GM23338 (cell line): ENCODE measurements at regions not wholly inside any gene's neighbourhood (a gene's known extent, or its start where the extent isn't known, plus 50 kb on each side); places are given as distances from the start of the nearest gene placed in this dataset.

ENCODE experiments used
- ATAC-seq: fragments of 200-7000 bp; cut with Tn5 transposase; 3 replicates; pipeline ENCODE4 v1.9.1; 2020
- DNase-seq: peaks from one replicate; pipeline ENCODE4 v3.0.0-alpha.2; 2015; ENCODE audit warnings: low spot score
- H2AFZ ChIP-seq: fragments of 200-600 bp; sonication (generic); 2 replicates; pipeline ENCODE4 v1.8.0; 2016; ENCODE audit warnings: antibody characterized with exemption, mild to moderate bottlenecking, moderate library complexity
- H3F3A ChIP-seq: fragments of 200-600 bp; sonication (generic); replicated peaks from 2 replicates; pipeline ENCODE4 v1.8.0; 2017; ENCODE audit warnings: antibody characterized with exemption, mixed run types, low read depth
- H3K27ac ChIP-seq: fragments of 200-600 bp; sonication (generic); 2 replicates; pipeline ENCODE4 v1.6.1; 2016; ENCODE audit warnings: low read depth
- H3K27me3 ChIP-seq: fragments of 200-600 bp; sonication (generic); 2 replicates; pipeline ENCODE4 v1.8.0; 2016; ENCODE audit warnings: mild to moderate bottlenecking, mixed run types, moderate library complexity; ENCODE audit not compliant: insufficient read depth
- H3K36me3 ChIP-seq: fragments of 200-600 bp; sonication (generic); 2 replicates; pipeline ENCODE4 v1.8.0; 2016; ENCODE audit warnings: mild to moderate bottlenecking; ENCODE audit not compliant: insufficient read depth
- H3K4me1 ChIP-seq: fragments of 200-600 bp; sonication (generic); 2 replicates; pipeline ENCODE4 v1.8.0; 2016; ENCODE audit warnings: mild to moderate bottlenecking, moderate library complexity; ENCODE audit not compliant: insufficient read depth
- H3K4me2 ChIP-seq: fragments of 200-600 bp; sonication (generic); 2 replicates; pipeline ENCODE4 v1.7.1; 2017; ENCODE audit warnings: mixed run types
- H3K4me3 ChIP-seq: fragments of 200-600 bp; sonication (generic); 2 replicates; pipeline ENCODE4 v1.6.1; 2016; ENCODE audit warnings: mixed run types
- H3K79me2 ChIP-seq: fragments of 200-600 bp; sonication (generic); replicated peaks from 2 replicates; pipeline ENCODE4 v1.8.0; 2017; ENCODE audit warnings: mild to moderate bottlenecking; ENCODE audit not compliant: insufficient read depth
- H3K9me2 ChIP-seq: fragments of 200-600 bp; sonication (generic); 2 replicates; pipeline ENCODE4 v1.8.0; 2017; ENCODE audit not compliant: insufficient read depth
- H4K20me1 ChIP-seq: fragments of 200-600 bp; sonication (generic); replicated peaks from 2 replicates; pipeline ENCODE4 v1.8.0; 2017; ENCODE audit warnings: mild to moderate bottlenecking; ENCODE audit not compliant: insufficient read depth
- H3K27ac Mint-ChIP-seq: 2 replicates; pipeline ENCODE4 v1.8.0; 2020; ENCODE audit warnings: inconsistent platforms, mild to moderate bottlenecking, moderate library complexity, mixed read lengths
- H3K27me3 Mint-ChIP-seq: 3 replicates; pipeline ENCODE4 v1.8.0; 2022; ENCODE audit warnings: low read depth, mild to moderate bottlenecking, moderate library complexity, mixed read lengths, inconsistent platforms; ENCODE audit not compliant: insufficient read depth, poor library complexity
- H3K36me3 Mint-ChIP-seq: 3 replicates; pipeline ENCODE4 v1.8.0; 2021; ENCODE audit warnings: low read depth, mild to moderate bottlenecking, inconsistent platforms, moderate library complexity, mixed read lengths
- H3K4me1 Mint-ChIP-seq: 3 replicates; pipeline ENCODE4 v1.8.0; 2020; ENCODE audit warnings: mild to moderate bottlenecking, inconsistent platforms, mixed read lengths
- H3K4me3 Mint-ChIP-seq: 3 replicates; pipeline ENCODE4 v1.8.0; 2021; ENCODE audit warnings: moderate library complexity, mild to moderate bottlenecking, inconsistent platforms, mixed read lengths
- H3K9me3 Mint-ChIP-seq: 3 replicates; pipeline ENCODE4 v1.8.0; 2020; ENCODE audit warnings: moderate library complexity, mild to moderate bottlenecking, inconsistent platforms, mixed read lengths
- CREB1 ChIP-seq: fragments of 250-450 bp; sonication (Bioruptor Pico); IDR thresholded peaks from 2 replicates; pipeline ENCODE4 v1.5.0; 2020; ENCODE audit warnings: low read depth, mild to moderate bottlenecking, moderate library complexity
- EZH2 ChIP-seq: fragments of 200-600 bp; sonication (generic); IDR thresholded peaks from one replicate; pipeline ENCODE4 v1.8.0; 2017; ENCODE audit warnings: antibody characterized with exemption, mild to moderate bottlenecking, low read depth; ENCODE audit not compliant: unreplicated experiment
- POLR2AphosphoS5 ChIP-seq: IDR thresholded peaks from 2 replicates; pipeline ENCODE4 v1.6.1; 2016; ENCODE audit warnings: antibody characterized with exemption, low read depth
- TF ChIP-seq, protein P1 (sequence below), 2 experiments: fragments of 200-600 bp in 1 of 2; sonication (generic) in 1 of 2; conservative IDR thresholded peaks; 2 replicates each; pipeline versions ENCODE4 v1.5.1 to v1.6.1; 2016 to 2017; ENCODE audit warnings: antibody characterized with exemption in 2 of 2, low read depth in 2 of 2, mild to moderate bottlenecking in 2 of 2, moderate library complexity in 1 of 2
- TF ChIP-seq, protein P2 (sequence below): IDR thresholded peaks from one replicate; pipeline ENCODE4 v1.6.1; 2018; ENCODE audit warnings: antibody characterized with exemption; ENCODE audit not compliant: unreplicated experiment
- TF ChIP-seq, protein P3 (sequence below): IDR thresholded peaks from 2 replicates; pipeline ENCODE4 v1.6.1; 2016; ENCODE audit warnings: antibody characterized with exemption

DNA sequence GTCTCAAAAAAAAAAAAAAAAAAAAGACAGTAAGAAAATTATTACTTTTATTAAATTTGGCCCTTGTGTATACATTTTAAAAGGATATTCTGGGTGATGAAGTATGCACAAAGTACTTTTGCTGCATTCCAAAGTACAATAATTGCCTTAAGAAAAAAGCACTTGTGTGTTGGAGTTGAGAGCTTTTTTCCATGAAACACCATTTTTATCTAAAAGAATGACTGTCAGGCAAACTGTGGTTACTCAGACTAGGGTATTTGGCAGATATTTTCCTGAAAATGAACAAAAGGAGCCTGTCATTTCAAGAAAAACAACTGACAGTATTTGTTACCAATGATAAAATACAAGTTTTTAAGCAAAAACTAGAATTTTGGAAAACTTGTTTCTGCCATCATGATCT lies 84.3 kb upstream of the PTPN3 start (continued):
- TF ChIP-seq, protein P1, sequence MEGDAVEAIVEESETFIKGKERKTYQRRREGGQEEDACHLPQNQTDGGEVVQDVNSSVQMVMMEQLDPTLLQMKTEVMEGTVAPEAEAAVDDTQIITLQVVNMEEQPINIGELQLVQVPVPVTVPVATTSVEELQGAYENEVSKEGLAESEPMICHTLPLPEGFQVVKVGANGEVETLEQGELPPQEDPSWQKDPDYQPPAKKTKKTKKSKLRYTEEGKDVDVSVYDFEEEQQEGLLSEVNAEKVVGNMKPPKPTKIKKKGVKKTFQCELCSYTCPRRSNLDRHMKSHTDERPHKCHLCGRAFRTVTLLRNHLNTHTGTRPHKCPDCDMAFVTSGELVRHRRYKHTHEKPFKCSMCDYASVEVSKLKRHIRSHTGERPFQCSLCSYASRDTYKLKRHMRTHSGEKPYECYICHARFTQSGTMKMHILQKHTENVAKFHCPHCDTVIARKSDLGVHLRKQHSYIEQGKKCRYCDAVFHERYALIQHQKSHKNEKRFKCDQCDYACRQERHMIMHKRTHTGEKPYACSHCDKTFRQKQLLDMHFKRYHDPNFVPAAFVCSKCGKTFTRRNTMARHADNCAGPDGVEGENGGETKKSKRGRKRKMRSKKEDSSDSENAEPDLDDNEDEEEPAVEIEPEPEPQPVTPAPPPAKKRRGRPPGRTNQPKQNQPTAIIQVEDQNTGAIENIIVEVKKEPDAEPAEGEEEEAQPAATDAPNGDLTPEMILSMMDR (conservative IDR thresholded peaks at IDR 0.05; ENCODE audit: low read depth in 2 of 2): no peak
- TF ChIP-seq EZH2: no peak
- TF ChIP-seq, protein P2, sequence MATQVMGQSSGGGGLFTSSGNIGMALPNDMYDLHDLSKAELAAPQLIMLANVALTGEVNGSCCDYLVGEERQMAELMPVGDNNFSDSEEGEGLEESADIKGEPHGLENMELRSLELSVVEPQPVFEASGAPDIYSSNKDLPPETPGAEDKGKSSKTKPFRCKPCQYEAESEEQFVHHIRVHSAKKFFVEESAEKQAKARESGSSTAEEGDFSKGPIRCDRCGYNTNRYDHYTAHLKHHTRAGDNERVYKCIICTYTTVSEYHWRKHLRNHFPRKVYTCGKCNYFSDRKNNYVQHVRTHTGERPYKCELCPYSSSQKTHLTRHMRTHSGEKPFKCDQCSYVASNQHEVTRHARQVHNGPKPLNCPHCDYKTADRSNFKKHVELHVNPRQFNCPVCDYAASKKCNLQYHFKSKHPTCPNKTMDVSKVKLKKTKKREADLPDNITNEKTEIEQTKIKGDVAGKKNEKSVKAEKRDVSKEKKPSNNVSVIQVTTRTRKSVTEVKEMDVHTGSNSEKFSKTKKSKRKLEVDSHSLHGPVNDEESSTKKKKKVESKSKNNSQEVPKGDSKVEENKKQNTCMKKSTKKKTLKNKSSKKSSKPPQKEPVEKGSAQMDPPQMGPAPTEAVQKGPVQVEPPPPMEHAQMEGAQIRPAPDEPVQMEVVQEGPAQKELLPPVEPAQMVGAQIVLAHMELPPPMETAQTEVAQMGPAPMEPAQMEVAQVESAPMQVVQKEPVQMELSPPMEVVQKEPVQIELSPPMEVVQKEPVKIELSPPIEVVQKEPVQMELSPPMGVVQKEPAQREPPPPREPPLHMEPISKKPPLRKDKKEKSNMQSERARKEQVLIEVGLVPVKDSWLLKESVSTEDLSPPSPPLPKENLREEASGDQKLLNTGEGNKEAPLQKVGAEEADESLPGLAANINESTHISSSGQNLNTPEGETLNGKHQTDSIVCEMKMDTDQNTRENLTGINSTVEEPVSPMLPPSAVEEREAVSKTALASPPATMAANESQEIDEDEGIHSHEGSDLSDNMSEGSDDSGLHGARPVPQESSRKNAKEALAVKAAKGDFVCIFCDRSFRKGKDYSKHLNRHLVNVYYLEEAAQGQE: no peak

DNA sequence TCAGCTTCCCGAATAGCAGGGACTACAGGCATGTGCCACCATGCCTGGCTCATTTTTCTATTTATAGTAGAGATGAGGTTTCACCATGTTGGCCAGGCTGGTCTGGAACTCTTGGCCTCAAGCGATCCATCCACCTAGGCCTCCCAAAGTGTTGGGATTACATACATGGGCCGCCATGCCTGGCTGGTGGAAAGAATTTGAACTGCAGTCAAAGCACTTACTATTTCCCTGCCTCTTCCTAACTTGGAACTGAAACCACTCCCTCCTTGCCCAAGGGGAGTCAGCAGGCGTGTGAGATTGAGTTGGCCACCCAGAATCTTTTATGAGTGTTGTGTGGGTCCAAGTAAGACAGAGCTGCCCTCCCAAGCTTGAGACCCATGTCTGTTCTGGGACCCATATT lies 86.1 kb upstream of the PTPN3 start:
- no peaks in the 10 kb centered on the region for H3K9me2 ChIP-seq
- no peak overlapping the region for H3K27ac ChIP-seq
- no peaks in the 10 kb centered on the region for H4K20me1 ChIP-seq
- no peaks in the 10 kb centered on the region for H3K4me1 ChIP-seq
- Mint-ChIP-seq H3K36me3 (no peaks in the 10 kb centered on the region; the same call in 2 of the 3 replicates), H3K9me3 (peaks cover 5% of the 10 kb centered on the region; the same call in 2 of the 3 replicates), H3K27me3 (peaks cover 5% of the 10 kb centered on the region), H3K27ac (no peak overlapping the region), H3K4me1 (no peaks in the 10 kb centered on the region), H3K4me3 (no peak overlapping the region)
- ATAC-seq (no peak), DNase-seq (peak; percentile 37)
- H3K27me3 ChIP-seq: no peaks in the 10 kb centered on the region
- H3K79me2 ChIP-seq: no peaks in the 10 kb centered on the region
- H2AFZ ChIP-seq: no peak overlapping the region; the same call in 1 of the 2 replicates
- TF ChIP-seq POLR2AphosphoS5: no peak
- TF ChIP-seq, protein P1 (conservative IDR thresholded peaks at IDR 0.05; ENCODE audit: low read depth in 2 of 2): 0 out of 4 replicates have a peak, but pooled peaks of 1 of the 2 experiments have one; percentile 18
- no peak overlapping the region for H3K4me3 ChIP-seq
- H3K36me3 ChIP-seq: no peaks in the 10 kb centered on the region
- H3K4me2 ChIP-seq: no peak overlapping the region
- no peaks in the 10 kb centered on the region for H3F3A ChIP-seq

DNA sequence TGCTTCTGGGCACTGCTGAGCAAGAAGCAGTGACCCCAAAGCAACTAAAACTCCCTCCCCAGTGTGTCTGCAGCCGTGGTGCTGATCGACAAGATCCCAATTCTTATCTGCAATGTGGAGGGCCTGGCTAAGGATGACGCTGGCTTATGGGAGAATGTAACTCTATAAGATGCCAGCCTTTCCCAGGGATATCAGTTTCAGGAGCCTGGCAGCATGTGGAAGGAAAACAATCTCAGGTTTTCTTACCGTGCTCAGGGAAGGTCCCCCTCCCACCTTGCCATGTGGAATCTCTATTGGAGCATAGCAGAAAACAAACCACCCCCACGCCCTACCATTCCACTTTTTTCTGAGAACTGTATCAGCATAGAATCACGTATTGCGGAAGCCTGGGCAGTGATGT lies 87.7 kb upstream of the PTPN3 start:
- Histone ChIP-seq H3K79me2 (no peaks in the 10 kb centered on the region), H2AFZ (no peak overlapping the region), H3K27me3 (no peaks in the 10 kb centered on the region), H3F3A (no peaks in the 10 kb centered on the region), H3K4me3 (no peak overlapping the region), H4K20me1 (no peaks in the 10 kb centered on the region), H3K27ac (no peak overlapping the region), H3K9me2 (no peaks in the 10 kb centered on the region), H3K36me3 (no peaks in the 10 kb centered on the region), H3K4me1 (no peaks in the 10 kb centered on the region), H3K4me2 (no peak overlapping the region)
- H3K36me3 Mint-ChIP-seq: no peaks in the 10 kb centered on the region; the same call in 2 of the 3 replicates
- ATAC-seq: no peak
- H3K27ac Mint-ChIP-seq: no peak overlapping the region
- H3K9me3 Mint-ChIP-seq: peaks cover 11% of the 10 kb centered on the region; the same call in 2 of the 3 replicates
- no peak overlapping the region for H3K4me3 Mint-ChIP-seq
- H3K27me3 Mint-ChIP-seq: peaks cover 6% of the 10 kb centered on the region
- DNase-seq: no peak
- no peaks in the 10 kb centered on the region for H3K4me1 Mint-ChIP-seq
- TF ChIP-seq, protein P3, sequence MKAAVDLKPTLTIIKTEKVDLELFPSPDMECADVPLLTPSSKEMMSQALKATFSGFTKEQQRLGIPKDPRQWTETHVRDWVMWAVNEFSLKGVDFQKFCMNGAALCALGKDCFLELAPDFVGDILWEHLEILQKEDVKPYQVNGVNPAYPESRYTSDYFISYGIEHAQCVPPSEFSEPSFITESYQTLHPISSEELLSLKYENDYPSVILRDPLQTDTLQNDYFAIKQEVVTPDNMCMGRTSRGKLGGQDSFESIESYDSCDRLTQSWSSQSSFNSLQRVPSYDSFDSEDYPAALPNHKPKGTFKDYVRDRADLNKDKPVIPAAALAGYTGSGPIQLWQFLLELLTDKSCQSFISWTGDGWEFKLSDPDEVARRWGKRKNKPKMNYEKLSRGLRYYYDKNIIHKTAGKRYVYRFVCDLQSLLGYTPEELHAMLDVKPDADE: no peak
- TF ChIP-seq CREB1 (CRISPR knock-in tag): no peak
